ENCODE measurements at regions not wholly inside any gene's neighbourhood (a gene's known extent, or its start where the extent isn't known, plus 50 kb on each side); places are given as distances from the start of the nearest gene placed in this dataset.

DNA sequence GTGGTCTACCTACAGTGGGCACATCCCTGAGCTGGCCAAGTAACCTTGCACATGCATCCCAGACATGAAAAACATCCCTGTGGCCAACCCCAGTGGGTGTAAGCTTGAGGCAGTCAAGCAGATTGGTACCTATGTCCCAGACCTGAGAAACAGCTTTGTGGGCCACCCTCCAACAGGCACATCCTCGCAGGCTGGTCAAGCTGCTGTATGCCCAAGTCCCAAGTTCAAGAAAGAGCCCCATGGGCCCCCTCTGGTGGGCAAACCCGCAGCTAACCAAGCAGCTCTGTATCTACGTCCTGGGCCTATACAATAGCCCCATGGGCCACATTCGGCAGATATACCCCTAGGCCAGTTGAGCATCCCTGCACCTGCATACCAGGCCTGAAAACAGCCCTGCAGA lies 186.3 kb upstream of the GPR149 start:
- no peak overlapping the region for H3K4me3 ChIP-seq (ENCODE audit: control insufficient read depth, low read depth, low read length)
- no peak for DNase-seq (ENCODE audit: low read depth)
- TF ChIP-seq, protein P1, sequence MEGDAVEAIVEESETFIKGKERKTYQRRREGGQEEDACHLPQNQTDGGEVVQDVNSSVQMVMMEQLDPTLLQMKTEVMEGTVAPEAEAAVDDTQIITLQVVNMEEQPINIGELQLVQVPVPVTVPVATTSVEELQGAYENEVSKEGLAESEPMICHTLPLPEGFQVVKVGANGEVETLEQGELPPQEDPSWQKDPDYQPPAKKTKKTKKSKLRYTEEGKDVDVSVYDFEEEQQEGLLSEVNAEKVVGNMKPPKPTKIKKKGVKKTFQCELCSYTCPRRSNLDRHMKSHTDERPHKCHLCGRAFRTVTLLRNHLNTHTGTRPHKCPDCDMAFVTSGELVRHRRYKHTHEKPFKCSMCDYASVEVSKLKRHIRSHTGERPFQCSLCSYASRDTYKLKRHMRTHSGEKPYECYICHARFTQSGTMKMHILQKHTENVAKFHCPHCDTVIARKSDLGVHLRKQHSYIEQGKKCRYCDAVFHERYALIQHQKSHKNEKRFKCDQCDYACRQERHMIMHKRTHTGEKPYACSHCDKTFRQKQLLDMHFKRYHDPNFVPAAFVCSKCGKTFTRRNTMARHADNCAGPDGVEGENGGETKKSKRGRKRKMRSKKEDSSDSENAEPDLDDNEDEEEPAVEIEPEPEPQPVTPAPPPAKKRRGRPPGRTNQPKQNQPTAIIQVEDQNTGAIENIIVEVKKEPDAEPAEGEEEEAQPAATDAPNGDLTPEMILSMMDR (IDR thresholded peaks at IDR 0.05; ENCODE audit: control insufficient read depth, insufficient read depth, low read depth, low read length, missing control alignments): no peak

DNA sequence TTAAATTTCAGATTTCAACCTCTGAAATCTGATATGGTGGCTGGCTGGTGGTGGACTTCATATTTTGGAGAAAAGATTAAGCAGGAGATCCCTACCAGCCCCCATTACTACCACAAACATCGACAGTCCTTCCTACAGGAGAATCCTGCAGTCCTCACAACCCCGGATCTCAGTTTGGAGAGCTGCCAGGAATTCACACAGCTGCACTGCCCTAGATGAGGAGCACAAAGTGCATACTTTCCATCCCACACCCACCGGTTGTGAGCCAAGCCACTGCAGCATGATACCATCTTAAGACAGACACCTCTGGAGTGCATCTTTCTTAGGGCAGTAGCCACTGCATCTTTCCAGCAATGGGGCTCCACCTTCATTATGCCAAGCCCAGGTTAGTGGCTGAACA lies 185.5 kb upstream of the GPR149 start:
- DNase-seq (ENCODE audit: low read depth): no peak
- TF ChIP-seq, protein P1 (IDR thresholded peaks at IDR 0.05; ENCODE audit: control insufficient read depth, insufficient read depth, low read depth, low read length, missing control alignments): no peak
- H3K4me3 ChIP-seq (ENCODE audit: control insufficient read depth, low read depth, low read length): no peak overlapping the region

DNA sequence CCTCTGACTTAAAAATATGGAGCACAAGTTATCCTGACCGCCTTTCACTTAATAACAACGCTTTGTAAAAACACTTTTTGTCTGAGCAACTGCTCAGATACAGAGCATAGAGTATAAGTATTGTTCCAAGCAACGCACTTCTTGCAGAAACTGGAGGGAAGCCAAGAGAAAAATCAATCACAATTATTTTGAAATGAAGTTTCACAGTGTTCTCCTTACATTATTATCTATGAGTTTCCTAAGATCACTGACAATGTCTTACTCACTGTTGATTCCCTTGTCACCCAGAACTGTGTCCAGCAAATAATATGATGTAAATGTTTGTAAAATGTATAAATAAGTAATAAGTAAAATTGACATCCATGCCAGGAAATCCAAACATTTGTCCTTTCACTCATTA lies 184.6 kb upstream of the GPR149 start:
- no peak for DNase-seq (ENCODE audit: low read depth)
- no peak overlapping the region for H3K4me3 ChIP-seq (ENCODE audit: control insufficient read depth, low read depth, low read length)
- TF ChIP-seq, protein P1 (IDR thresholded peaks at IDR 0.05; ENCODE audit: control insufficient read depth, insufficient read depth, low read depth, low read length, missing control alignments): no peak

DNA sequence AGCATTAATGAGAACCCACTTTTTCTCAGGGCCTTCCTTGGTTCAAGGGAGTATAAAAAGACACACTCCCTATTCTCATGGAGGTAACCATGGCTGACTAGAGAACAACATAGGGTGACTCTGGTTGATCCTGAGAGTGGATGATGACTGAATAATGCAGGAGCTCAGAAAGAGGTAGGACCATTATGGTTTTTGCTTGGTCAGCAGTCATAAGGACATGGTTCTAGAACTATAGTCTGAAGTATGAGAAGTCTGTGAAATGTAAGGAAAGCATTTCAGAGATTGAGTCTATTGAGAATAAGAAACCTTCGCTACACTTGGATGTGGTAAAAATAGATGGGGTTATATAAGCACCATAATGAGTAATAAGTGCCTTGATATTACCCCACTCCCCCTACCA lies 184.1 kb upstream of the GPR149 start:
- no peak for DNase-seq (ENCODE audit: low read depth)
- H3K4me3 ChIP-seq (ENCODE audit: control insufficient read depth, low read depth, low read length): no peak overlapping the region
- TF ChIP-seq, protein P1 (IDR thresholded peaks at IDR 0.05; ENCODE audit: control insufficient read depth, insufficient read depth, low read depth, low read length, missing control alignments): no peak

DNA sequence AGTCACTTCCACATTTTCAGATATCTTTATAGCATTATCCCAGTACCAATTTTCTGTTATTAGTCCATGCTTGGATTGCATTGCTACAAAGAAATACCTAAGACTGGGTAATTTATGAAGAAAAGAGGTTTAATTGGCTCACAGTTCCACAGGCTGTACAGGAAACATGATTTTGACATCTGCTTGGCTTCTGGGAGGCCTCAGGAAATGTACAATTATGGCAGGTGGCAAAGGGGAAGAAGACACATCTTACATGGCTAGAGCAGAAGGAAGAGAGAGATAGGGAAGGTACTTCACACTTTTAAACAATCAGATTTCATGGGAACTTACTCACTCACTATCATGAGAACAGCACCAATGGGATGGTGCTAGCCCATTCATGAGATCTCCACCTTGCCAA lies 172.3 kb upstream of the GPR149 start:
- no peak for DNase-seq (ENCODE audit: low read depth)
- TF ChIP-seq, protein P1 (IDR thresholded peaks at IDR 0.05; ENCODE audit: control insufficient read depth, insufficient read depth, low read depth, low read length, missing control alignments): no peak
- no peak overlapping the region for H3K4me3 ChIP-seq (ENCODE audit: control insufficient read depth, low read depth, low read length)

DNA sequence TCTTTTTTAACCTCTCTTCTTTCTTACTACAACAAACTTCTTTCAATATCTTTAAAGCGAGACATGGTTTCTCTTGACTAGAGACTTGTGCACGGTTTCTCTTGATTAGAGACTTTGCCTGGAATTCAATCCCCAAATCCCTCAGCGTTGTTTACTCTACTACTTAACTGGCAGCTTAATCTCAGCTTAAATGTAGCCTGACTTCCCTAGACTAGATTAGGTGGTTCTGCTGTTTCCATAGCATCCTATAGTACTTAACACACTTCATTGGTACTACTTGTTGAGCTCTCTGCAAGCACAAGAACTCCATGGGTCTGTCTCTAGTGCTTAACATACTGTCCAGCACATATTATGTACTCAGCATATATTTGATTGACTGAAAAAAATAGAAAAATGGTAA lies 168.2 kb upstream of the GPR149 start:
- TF ChIP-seq, protein P1 (IDR thresholded peaks at IDR 0.05; ENCODE audit: control insufficient read depth, insufficient read depth, low read depth, low read length, missing control alignments): no peak
- H3K4me3 ChIP-seq (ENCODE audit: control insufficient read depth, low read depth, low read length): no peak overlapping the region
- no peak for DNase-seq (ENCODE audit: low read depth)

Measured in AG09309 (cell line).